ENCODE measurements at regions not wholly inside any gene's neighbourhood (a gene's known extent, or its start where the extent isn't known, plus 50 kb on each side); places are given as distances from the start of the nearest gene placed in this dataset.

DNA sequence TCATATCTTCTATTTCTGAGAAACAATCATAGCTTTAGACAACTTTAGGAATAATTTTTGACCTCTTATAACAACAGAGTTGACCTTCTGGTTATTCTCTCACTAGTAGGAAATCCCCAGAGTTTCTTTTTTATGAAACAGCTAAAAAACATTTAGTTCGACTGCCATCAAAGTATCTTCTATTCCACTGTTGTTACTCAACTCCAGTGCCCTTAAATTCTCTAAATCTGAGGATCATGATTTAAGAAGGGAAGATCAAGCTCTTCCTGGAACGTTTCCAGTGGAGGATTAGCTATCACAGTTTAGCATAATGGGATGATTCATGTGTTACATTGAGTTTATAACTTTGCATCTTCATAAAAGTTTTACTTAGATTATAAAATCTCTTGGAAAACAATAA, 134.9 kb upstream of the VEGFC start:
- H3K9me3 ChIP-seq (ENCODE audit: control insufficient read depth in 1 of 2, low read length in 2 of 2): peaks cover 0 to 10% of the 10 kb centered on the region in 2 donors
- H3K9ac ChIP-seq (ENCODE audit: low read depth in 1 of 2, low read length in 2 of 2): no peak overlapping the region
- H3K36me3 ChIP-seq (ENCODE audit: control insufficient read depth in 1 of 2, insufficient read depth in 2 of 2, low read length in 2 of 2): no peaks in the 10 kb centered on the region
- no peaks in the 10 kb centered on the region for H3K4me1 ChIP-seq (ENCODE audit: control insufficient read depth in 1 of 2, insufficient read depth in 2 of 2, low read length in 2 of 2)
- H3K27me3 ChIP-seq (ENCODE audit: control insufficient read depth in 1 of 2, insufficient read depth in 2 of 2, low read length in 2 of 2): no peaks in the 10 kb centered on the region
- H3K27ac ChIP-seq (ENCODE audit: low read depth, low read length): no peak overlapping the region
- H3K4me3 ChIP-seq (ENCODE audit: low read depth in 1 of 2, low read length in 2 of 2): no peak overlapping the region

DNA sequence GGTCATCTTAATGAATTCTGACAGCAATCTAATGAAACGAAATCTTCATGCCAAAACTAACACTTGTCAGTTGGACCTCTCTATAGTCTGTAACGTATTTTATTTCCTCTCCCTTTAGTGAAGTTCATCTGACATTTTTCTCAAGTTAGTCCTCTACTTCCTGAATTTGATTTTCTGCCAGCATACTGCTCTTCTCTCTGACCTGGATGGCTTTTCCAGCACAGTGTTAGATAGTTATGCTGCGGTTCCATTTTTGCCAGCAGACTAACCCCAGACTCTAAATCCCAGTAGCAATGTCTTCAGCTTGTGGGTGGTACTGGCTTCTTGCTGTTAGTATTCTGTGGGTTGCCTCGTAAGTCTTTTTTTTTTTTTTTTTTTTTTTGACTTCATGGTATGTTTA, 146.7 kb upstream of the VEGFC start:
- H3K36me3 ChIP-seq (ENCODE audit: control insufficient read depth in 1 of 2, insufficient read depth in 2 of 2, low read length in 2 of 2): no peaks in the 10 kb centered on the region
- H3K4me3 ChIP-seq (ENCODE audit: low read depth in 1 of 2, low read length in 2 of 2): no peak overlapping the region
- H3K27ac ChIP-seq (ENCODE audit: low read depth, low read length): no peak overlapping the region
- no peak overlapping the region for H3K9ac ChIP-seq (ENCODE audit: low read depth in 1 of 2, low read length in 2 of 2)
- H3K9me3 ChIP-seq (ENCODE audit: control insufficient read depth in 1 of 2, low read length in 2 of 2): no peaks in the 10 kb centered on the region
- no peaks in the 10 kb centered on the region for H3K27me3 ChIP-seq (ENCODE audit: control insufficient read depth in 1 of 2, insufficient read depth in 2 of 2, low read length in 2 of 2)
- H3K4me1 ChIP-seq (ENCODE audit: control insufficient read depth in 1 of 2, insufficient read depth in 2 of 2, low read length in 2 of 2): no peaks in the 10 kb centered on the region

DNA sequence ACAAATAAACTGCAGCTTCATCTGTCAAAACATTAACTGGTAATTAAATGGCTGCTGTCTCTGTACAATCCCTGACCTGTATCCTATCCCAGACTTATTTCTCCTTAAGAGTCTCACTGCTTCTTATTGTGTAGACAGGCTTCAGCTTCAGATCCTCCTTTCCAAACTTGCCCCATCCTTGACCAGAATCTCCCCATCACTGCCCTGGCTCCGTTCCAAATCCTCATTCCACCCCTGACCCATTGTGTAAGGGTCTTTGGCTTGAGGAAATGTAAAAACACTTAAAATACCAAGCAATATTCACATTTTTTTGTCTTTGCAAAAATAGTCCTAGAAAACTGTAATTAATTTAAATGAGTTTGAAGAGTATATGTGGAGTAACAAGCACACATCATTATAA, 152.6 kb upstream of the VEGFC start:
- Histone ChIP-seq H3K4me1 (ENCODE audit: control insufficient read depth in 1 of 2, insufficient read depth in 2 of 2, low read length in 2 of 2) (no peaks in the 10 kb centered on the region), H3K9me3 (ENCODE audit: control insufficient read depth in 1 of 2, low read length in 2 of 2) (no peaks in the 10 kb centered on the region), H3K36me3 (ENCODE audit: control insufficient read depth in 1 of 2, insufficient read depth in 2 of 2, low read length in 2 of 2) (no peaks in the 10 kb centered on the region), H3K27me3 (ENCODE audit: control insufficient read depth in 1 of 2, insufficient read depth in 2 of 2, low read length in 2 of 2) (no peaks in the 10 kb centered on the region), H3K9ac (ENCODE audit: low read depth in 1 of 2, low read length in 2 of 2) (no peak overlapping the region), H3K27ac (ENCODE audit: low read depth, low read length) (no peak overlapping the region), H3K4me3 (ENCODE audit: low read depth in 1 of 2, low read length in 2 of 2) (no peak overlapping the region)

DNA sequence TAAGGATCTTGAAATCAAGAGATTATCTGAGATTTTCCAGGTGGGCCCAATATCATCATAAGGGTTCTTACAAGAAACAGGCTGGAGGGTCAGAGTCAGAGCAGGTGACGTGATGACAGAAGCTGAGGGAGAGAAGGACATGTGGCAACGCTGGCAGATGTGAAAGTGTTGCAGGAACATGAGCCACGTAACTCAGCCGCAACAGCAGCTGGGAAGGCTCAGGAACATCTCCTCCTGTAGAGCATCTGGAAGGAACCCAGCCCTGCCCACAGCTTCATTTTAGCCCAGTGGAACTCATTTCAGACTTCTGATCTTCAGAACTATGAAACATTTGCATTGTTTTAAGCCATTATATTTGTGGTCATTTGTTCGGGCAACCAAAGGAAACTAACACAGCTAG, 156.3 kb upstream of the VEGFC start:
- H3K4me3 ChIP-seq (ENCODE audit: low read depth in 1 of 2, low read length in 2 of 2): no peak overlapping the region
- H3K27me3 ChIP-seq (ENCODE audit: control insufficient read depth in 1 of 2, insufficient read depth in 2 of 2, low read length in 2 of 2): no peaks in the 10 kb centered on the region
- H3K9ac ChIP-seq (ENCODE audit: low read depth in 1 of 2, low read length in 2 of 2): no peak overlapping the region
- H3K36me3 ChIP-seq (ENCODE audit: control insufficient read depth in 1 of 2, insufficient read depth in 2 of 2, low read length in 2 of 2): no peaks in the 10 kb centered on the region
- H3K27ac ChIP-seq (ENCODE audit: low read depth, low read length): no peak overlapping the region
- H3K4me1 ChIP-seq (ENCODE audit: control insufficient read depth in 1 of 2, insufficient read depth in 2 of 2, low read length in 2 of 2): no peaks in the 10 kb centered on the region
- H3K9me3 ChIP-seq (ENCODE audit: control insufficient read depth in 1 of 2, low read length in 2 of 2): no peaks in the 10 kb centered on the region

DNA sequence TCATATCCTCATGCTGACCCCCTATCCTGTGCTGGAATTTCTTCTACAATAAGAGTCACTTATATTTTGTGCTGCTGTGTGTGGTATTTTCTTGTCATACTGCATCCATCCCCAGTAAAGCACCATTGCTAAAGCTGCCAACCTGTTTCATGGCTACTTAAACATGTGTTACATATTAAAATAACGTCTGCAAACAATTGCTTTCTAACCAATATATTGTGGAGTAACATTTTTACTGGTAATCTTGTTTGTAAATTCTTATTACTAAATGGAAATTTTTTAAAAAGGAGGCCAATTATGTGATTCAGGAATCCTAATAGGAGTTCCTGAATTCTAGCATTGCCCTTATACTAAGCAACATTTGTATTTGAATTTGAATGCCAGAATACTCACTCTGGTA, 160.3 kb upstream of the VEGFC start:
- no peaks in the 10 kb centered on the region for H3K36me3 ChIP-seq (ENCODE audit: control insufficient read depth in 1 of 2, insufficient read depth in 2 of 2, low read length in 2 of 2)
- H3K9me3 ChIP-seq (ENCODE audit: control insufficient read depth in 1 of 2, low read length in 2 of 2): peaks cover 0 to 5% of the 10 kb centered on the region in 2 donors
- H3K27ac ChIP-seq (ENCODE audit: low read depth, low read length): no peak overlapping the region
- H3K27me3 ChIP-seq (ENCODE audit: control insufficient read depth in 1 of 2, insufficient read depth in 2 of 2, low read length in 2 of 2): no peaks in the 10 kb centered on the region
- no peak overlapping the region for H3K4me3 ChIP-seq (ENCODE audit: low read depth in 1 of 2, low read length in 2 of 2)
- H3K9ac ChIP-seq (ENCODE audit: low read depth in 1 of 2, low read length in 2 of 2): no peak overlapping the region
- H3K4me1 ChIP-seq (ENCODE audit: control insufficient read depth in 1 of 2, insufficient read depth in 2 of 2, low read length in 2 of 2): no peaks in the 10 kb centered on the region

DNA sequence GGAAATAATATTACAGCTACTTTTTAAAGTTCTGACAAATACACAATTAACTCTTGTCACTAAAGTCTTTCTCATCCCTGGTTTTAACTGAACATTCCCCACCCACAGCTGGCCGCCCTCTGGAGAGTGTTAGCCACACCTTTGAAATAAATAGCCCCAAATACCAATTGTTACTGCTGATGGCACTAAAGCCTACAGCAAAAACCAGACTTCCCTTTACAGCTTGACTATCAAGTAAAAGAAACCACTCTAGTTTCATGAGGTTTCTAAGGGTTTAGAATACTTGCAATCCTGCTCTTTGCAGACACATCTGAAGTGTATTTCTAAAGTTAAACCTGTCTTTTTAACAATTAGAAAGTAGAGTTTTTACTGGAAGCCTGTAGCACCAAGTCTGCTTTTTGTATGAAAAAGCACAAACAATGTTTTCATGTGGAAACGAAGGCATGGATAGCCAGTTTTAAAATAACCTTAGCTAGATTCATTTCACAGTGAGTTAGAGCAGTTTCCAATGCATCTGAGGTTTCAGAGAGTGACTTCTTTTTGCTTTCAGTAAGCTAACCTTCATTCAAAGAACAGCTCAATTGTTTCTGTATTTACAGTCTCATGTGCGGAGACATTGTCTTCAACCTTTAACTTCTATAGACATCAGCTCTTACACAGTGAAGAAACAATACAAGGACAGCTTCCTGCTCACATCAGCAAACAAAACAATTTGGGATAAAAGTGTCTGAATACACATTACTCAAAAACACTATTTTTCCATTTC, 164.8 kb upstream of the VEGFC start:
- no peak overlapping the region for H3K27ac ChIP-seq (ENCODE audit: low read depth, low read length)
- peaks cover 0 to 5% of the 10 kb centered on the region in 2 donors for H3K9me3 ChIP-seq (ENCODE audit: control insufficient read depth in 1 of 2, low read length in 2 of 2)
- H3K9ac ChIP-seq (ENCODE audit: low read depth in 1 of 2, low read length in 2 of 2): no peak overlapping the region
- H3K4me1 ChIP-seq (ENCODE audit: control insufficient read depth in 1 of 2, insufficient read depth in 2 of 2, low read length in 2 of 2): no peaks in the 10 kb centered on the region
- no peaks in the 10 kb centered on the region for H3K27me3 ChIP-seq (ENCODE audit: control insufficient read depth in 1 of 2, insufficient read depth in 2 of 2, low read length in 2 of 2)
- no peak overlapping the region for H3K4me3 ChIP-seq (ENCODE audit: low read depth in 1 of 2, low read length in 2 of 2)
- no peaks in the 10 kb centered on the region for H3K36me3 ChIP-seq (ENCODE audit: control insufficient read depth in 1 of 2, insufficient read depth in 2 of 2, low read length in 2 of 2)

DNA sequence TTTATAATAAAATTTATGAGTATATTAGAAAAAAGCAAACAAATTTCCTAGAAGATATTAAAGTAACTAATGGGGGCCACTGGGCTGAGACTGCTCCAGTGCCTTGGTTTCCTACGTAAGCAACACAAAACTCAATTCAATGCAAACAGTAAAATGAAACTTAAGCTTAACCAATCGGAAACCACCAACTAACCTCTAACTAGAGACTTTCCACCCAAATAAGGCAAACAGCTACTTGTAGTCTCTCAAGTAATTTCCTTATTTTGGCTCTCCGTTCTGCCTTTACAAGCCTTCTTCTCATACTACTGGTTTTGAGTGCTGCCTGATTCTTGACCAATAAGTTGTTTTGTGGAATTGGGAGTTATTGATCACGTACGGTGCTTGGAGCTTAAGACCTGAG, 167.3 kb upstream of the VEGFC start:
- Histone ChIP-seq H3K27me3 (ENCODE audit: control insufficient read depth in 1 of 2, insufficient read depth in 2 of 2, low read length in 2 of 2) (no peaks in the 10 kb centered on the region), H3K27ac (ENCODE audit: low read depth, low read length) (no peak overlapping the region)

DNA sequence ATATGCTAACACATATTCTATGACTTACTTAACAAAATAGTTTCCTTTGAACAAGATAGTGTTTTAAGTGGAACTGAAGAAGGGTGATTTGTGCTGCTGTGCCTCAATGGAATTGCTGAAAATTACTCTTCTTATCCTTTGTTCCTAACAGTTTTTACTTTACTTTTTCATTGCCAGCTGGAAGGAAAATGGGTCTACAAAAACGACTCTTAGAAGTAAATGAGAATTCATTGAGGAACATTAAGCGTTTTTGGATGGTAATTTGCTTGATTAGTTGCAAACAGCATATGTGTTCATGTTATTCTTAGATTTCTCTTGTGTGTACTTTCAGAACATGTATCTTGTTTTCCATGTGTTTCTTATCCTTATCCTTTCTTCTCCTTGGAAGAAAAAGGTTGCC, 170.4 kb upstream of the VEGFC start:
- no peak overlapping the region for H3K27ac ChIP-seq (ENCODE audit: low read depth, low read length)
- no peaks in the 10 kb centered on the region for H3K4me1 ChIP-seq (ENCODE audit: control insufficient read depth in 1 of 2, insufficient read depth in 2 of 2, low read length in 2 of 2)
- H3K9me3 ChIP-seq (ENCODE audit: control insufficient read depth in 1 of 2, low read length in 2 of 2): no peaks in the 10 kb centered on the region
- no peak overlapping the region for H3K4me3 ChIP-seq (ENCODE audit: low read depth in 1 of 2, low read length in 2 of 2)
- no peaks in the 10 kb centered on the region for H3K27me3 ChIP-seq (ENCODE audit: control insufficient read depth in 1 of 2, insufficient read depth in 2 of 2, low read length in 2 of 2)
- H3K9ac ChIP-seq (ENCODE audit: low read depth in 1 of 2, low read length in 2 of 2): no peak overlapping the region
- H3K36me3 ChIP-seq (ENCODE audit: control insufficient read depth in 1 of 2, insufficient read depth in 2 of 2, low read length in 2 of 2): no peaks in the 10 kb centered on the region

More for the DNA sequence above, 167.3 kb upstream of the VEGFC start:
- H3K9me3 ChIP-seq (ENCODE audit: control insufficient read depth in 1 of 2, low read length in 2 of 2): peaks cover 0 to 4% of the 10 kb centered on the region in 2 donors
- no peak overlapping the region for H3K4me3 ChIP-seq (ENCODE audit: low read depth in 1 of 2, low read length in 2 of 2)
- H3K4me1 ChIP-seq (ENCODE audit: control insufficient read depth in 1 of 2, insufficient read depth in 2 of 2, low read length in 2 of 2): no peaks in the 10 kb centered on the region
- H3K36me3 ChIP-seq (ENCODE audit: control insufficient read depth in 1 of 2, insufficient read depth in 2 of 2, low read length in 2 of 2): no peaks in the 10 kb centered on the region
- H3K9ac ChIP-seq (ENCODE audit: low read depth in 1 of 2, low read length in 2 of 2): no peak overlapping the region

DNA sequence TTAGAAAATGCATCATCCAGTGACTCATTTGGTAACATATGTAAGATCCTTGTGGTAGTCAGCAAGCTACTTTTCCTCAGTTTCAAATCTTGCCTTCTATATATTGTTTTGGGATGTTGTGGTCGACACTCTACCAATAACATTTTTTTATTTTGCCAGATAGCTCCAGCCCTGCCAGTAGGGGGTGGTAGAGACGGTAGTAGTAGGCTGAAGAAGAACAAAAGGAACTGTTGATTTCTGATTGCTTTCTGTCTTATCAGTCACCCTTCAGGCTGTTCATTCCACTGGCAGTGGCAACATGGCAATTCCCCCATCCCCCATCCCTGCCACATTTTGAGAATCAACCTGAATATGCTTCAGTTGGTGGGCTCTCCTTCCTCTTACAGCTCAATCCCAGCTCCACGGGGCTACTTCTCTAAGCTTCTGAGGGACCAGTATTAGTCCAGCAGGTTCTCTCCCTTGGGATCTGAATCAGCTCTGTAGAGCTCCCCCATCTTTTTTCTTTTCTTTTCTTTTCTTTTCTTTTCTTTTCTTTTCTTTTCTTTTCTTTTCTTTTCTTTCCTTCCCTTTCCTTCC, 171.5 kb upstream of the VEGFC start:
- H3K4me1 ChIP-seq (ENCODE audit: control insufficient read depth in 1 of 2, insufficient read depth in 2 of 2, low read length in 2 of 2): no peaks in the 10 kb centered on the region

DNA sequence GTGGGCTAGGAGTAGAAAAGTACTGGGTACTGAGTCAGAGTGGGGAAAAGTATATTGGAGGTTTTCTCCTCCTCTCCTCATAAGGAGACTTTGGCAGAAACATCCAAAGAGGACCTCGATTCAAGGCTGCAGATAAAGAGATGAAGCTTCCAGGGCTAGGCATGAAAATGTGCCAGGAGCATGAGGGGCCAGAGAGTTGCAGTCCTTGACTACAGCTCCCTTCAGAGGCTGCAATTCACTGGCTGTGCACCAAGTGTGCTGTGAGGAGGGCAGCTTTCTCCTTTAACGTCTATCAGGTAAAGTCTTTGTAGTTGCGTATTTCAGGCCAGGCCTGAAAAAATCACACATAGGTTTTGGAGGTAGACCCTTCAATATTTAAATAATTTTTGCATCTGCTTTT, 174.9 kb upstream of the VEGFC start:
- Histone ChIP-seq H3K36me3 (ENCODE audit: control insufficient read depth in 1 of 2, insufficient read depth in 2 of 2, low read length in 2 of 2) (no peaks in the 10 kb centered on the region), H3K27me3 (ENCODE audit: control insufficient read depth in 1 of 2, insufficient read depth in 2 of 2, low read length in 2 of 2) (no peaks in the 10 kb centered on the region), H3K4me1 (ENCODE audit: control insufficient read depth in 1 of 2, insufficient read depth in 2 of 2, low read length in 2 of 2) (no peaks in the 10 kb centered on the region), H3K27ac (ENCODE audit: low read depth, low read length) (no peak overlapping the region), H3K9ac (ENCODE audit: low read depth in 1 of 2, low read length in 2 of 2) (no peak overlapping the region), H3K9me3 (ENCODE audit: control insufficient read depth in 1 of 2, low read length in 2 of 2) (peaks cover 0 to 2% of the 10 kb centered on the region in 2 donors), H3K4me3 (ENCODE audit: low read depth in 1 of 2, low read length in 2 of 2) (no peak overlapping the region)

More for the DNA sequence above, 171.5 kb upstream of the VEGFC start:
- H3K9ac ChIP-seq (ENCODE audit: low read depth in 1 of 2, low read length in 2 of 2): no peak overlapping the region
- H3K4me3 ChIP-seq (ENCODE audit: low read depth in 1 of 2, low read length in 2 of 2): no peak overlapping the region
- no peaks in the 10 kb centered on the region for H3K36me3 ChIP-seq (ENCODE audit: control insufficient read depth in 1 of 2, insufficient read depth in 2 of 2, low read length in 2 of 2)
- H3K9me3 ChIP-seq (ENCODE audit: control insufficient read depth in 1 of 2, low read length in 2 of 2): no peaks in the 10 kb centered on the region
- no peak overlapping the region for H3K27ac ChIP-seq (ENCODE audit: low read depth, low read length)
- H3K27me3 ChIP-seq (ENCODE audit: control insufficient read depth in 1 of 2, insufficient read depth in 2 of 2, low read length in 2 of 2): no peaks in the 10 kb centered on the region
